HG03159 (cell line): ENCODE measurements at regions not wholly inside any gene's neighbourhood (a gene's known extent, or its start where the extent isn't known, plus 50 kb on each side); places are given as distances from the start of the nearest gene placed in this dataset.
"Not testable (repeated sequence)": the region's sequence is repeated elsewhere in the genome, so short reads cannot be mapped to it uniquely, and the experiment has no call there.

Experiments
- ATAC-seq: cut with Tn5 transposase; IDR thresholded peaks from one replicate; pipeline ENCODE4 v1.9.1; 2021; ENCODE audit warnings: mild to moderate bottlenecking, moderate library complexity; ENCODE audit not compliant: unreplicated experiment

DNA sequence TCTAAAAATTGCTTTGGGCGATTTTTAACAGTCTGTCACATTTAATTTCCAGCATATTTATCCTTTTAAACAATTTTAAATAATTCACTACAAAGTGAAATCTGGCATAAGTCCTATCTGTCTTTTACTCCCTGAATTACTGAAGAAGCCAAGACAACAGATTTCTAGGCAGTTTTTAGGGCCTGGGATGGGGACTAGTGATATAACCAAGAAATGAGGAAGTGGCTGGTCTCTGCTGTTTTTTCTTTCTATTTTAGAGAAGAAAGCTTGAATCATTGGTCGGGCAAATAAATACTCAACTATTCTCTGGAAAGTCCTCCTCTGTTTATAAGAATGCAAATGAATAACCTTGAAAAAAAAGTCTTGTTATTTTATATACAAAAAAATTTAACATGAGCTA, 79.7 kb upstream of the SSBP2 start:
- ATAC-seq = no peak

DNA sequence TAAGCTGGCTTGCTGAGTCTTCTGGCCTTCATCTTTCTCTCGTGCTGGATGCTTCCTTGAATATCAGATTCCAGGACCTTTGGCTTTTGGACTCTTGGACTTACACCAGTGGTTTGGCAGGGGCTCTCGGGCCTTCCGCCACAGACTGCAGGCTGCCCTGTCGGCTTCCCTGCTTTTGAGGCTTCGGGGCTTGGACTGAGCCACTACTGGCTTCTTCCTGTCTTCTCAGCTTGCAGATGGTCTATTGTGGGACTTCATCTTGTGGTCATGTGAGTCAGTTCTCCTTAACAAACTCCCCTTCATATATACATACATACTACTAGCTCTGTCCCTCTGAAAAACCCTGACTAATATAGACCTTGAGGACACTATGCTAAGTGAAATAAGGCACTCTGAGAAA, 78.3 kb upstream of the SSBP2 start:
- no peak for ATAC-seq

DNA sequence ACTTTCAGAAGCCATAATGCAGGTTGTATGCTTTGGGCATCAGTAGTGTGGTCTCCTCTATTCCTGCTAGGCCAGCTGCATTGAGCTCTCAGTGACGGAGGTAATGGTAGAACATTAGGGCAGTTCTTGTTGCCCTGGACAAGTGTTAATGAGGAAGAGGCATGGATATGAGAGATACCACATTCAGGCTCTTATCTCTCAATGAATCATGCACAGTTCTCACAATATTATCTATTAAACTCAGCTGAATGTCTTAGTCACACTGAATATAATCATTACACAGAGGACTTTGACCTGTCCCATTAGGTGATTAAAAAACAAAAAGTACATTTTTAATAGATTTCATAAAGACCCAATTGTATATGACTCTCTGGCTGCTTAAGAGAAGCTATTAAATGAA, 76.6 kb upstream of the SSBP2 start:
- ATAC-seq = no peak

DNA sequence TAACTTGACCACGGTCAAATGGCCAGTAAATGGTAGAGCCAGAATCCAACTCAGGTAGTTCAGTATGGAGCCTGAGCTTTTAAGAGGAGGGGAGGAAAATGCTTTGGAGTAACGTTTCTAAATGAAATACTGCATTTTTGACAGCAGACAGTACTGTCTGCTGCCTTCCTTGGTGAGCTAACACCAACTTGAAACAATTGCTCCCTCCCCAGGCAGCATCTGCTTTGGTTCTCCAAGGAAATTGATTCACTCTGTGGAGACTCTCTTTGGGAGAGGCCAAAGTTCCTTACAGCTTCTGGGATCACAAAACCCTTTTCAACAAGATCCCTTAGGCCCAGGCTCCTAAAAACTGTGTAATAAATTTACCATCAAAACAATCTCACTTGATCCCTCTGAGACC, 75.2 kb upstream of the SSBP2 start:
- ATAC-seq = no peak

DNA sequence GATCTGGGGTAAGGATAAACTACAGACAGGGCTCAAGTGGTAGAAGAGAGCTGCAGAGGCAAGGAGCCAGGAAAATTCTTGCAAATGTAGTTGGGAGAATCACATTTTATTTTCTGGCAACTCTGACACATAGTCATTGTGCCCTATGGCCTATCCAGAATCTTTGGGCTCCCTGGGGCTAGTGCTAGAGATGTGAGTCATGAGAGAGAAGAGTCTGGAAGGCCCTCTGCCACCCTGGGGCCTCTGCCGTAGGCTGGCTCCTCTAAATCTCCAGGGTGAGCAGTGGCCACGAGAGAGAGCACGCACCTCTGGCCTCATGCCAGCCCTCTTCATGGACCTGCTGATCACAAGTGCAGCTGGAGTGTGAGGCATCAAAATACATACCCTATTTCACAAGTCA, 74.3 kb upstream of the SSBP2 start:
- no peak for ATAC-seq

DNA sequence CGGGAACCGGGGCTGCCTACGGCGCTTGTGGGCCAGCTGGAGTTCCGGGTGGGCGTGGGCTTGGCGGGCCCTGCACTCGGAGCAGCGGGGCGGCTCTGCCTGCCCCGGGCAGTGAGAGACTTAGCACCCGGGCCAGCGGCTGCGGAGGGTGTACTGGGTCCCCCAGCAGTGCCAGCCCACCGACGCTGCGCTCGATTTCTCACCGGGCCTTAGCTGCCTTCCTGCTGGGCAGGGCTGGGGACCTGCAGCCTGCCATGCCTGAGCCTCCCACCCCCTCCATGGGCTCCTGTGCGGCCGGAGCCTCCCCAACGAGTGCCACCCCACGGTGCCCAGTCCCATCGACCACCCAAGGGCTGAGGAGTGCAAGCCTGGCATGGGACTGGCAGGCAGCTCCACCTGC, 72.8 kb upstream of the SSBP2 start:
- not testable (repeated sequence) for ATAC-seq

DNA sequence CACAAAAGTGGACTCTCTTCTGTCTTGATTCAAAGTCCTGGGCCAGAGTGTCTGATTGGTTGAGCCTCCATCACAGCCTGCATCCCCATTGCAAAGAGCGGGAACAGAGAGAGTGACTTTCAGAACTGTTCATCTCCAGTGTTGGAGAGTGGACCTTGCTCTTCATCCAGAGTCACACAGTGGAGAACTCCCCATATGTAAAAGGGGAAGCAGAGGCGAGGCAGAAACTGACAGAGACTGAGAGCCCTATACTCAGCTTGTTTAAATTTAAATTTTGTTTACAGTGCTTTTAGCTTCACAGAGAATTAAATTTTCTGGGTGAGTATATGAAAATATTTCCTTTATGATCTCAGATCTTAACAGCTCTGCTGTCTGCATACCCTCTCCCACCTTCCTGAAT, 70.0 kb upstream of the SSBP2 start:
- ATAC-seq = no peak

DNA sequence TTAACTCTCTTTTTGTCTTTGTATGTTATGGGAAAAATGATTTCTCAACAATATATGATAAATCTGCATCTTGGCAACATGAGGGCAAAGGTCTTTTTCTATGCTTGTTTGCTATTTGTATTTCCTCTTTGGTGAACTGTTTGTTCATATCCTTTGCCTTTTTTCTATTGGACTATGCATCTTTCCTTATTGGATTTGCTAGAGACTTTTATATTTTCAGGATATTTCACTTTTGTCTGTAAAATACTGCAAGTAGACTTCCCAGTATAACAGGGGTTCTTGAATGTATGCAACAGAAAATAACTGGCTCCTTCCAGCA, 69.4 kb upstream of the SSBP2 start:
- ATAC-seq = no peak

DNA sequence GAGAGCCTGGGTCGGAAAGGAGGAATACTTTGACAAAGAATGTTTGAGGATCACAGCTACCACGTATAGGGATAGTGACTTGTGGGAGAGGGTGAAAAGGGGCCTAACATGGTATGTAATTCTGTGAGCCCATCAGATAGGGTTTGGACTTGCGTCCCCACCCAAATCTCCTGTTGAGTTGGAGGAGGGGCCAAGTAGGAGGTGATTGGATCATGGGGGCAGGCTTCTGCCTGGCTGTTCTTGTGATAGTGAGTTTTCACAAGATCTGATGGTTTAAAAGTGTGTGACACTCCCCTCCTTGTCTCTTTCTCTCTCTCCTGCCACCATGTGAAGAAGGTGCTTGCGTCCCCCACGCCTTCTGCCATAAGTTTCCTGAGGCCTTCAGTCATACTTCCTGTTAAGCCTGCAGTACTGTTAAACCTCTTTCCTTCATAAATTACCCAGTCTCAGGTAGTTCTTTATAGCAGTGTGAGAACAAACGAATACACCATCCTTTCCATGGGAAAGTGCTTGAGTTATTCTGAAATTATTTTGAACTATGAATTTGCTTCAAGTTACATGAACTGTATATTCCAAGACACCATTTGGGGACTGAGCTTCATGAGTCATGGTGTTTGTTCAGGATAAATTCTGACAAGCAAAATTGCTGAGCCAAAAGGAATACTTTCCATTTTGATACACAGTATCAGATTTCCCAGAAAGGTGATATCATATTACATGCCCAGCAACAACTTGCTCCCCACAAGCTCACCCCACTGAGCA, 68.8 kb upstream of the SSBP2 start:
- no peak for ATAC-seq

DNA sequence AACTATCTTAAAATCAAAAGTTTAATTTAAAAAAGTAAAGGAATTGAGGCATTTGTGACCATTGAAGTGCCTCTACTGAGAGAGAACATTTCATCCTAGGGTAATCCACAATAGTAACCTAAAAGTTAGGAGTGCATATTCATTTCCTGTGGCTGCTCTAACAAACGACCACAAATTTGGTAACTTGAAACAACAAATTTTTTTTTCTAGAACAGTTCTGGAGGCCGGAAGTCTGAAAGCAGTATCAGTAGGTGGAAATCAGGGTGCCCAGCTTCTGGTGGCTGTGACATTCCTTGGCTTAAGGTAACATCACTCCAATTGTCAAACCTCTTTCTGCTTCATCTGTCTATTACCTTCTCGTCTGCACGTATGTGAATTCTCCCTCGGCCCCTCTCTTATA, 67.1 kb upstream of the SSBP2 start:
- no peak for ATAC-seq

DNA sequence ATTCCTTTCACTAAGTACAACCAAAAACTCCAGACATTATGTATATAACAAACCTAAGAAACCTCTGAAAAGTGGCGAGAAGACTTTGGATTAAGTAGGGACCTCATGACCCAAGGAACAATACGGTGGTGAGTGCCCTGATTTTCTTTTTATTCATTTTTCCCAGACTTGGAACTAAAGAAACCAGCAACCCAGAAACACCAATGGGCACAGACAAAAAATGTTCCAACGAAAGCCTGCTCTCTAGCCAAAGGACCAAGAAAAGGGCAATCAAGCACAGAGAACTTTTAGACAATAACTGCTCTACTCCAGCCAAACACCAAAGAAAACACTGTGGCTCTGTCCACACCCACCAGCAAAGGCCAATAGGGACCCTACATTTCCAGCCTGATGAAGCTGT, 66.2 kb upstream of the SSBP2 start:
- ATAC-seq = no peak

DNA sequence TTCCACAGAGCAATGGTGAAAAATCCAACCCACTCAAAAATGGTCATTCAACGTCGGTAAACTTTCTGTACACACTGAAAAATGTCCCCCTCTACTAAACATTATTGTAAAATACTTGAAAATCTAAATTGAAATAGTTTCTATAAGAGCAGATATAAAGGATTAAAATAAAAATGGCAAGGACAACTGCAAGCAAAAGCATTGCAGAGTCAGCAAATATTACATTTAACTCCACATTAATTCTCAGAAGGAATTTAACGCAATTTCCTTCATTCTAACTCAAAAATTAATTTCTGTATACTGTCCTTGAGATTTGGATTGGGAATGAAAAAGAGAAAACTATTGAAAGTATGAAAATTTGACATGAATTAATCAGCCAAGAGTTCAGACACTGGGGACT, 64.4 kb upstream of the SSBP2 start:
- no peak for ATAC-seq

DNA sequence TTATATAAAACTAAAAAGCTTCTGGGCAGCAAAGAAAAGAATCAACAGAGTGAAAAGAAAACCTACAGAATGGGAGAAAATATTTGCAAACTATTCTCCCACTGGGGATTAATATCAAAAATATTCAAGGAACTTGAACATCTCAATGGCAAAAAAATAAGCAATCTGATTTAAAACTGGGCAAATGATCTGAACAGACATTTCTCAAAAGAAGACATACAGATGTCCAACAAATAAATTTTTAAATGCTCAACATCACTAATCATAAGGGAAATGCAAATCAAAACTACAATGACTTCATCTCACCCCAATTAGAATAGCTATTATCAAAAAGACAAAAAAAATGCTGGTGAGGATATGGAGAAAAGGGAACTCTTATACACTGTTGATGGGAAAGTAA, 57.2 kb upstream of the SSBP2 start:
- no peak for ATAC-seq

DNA sequence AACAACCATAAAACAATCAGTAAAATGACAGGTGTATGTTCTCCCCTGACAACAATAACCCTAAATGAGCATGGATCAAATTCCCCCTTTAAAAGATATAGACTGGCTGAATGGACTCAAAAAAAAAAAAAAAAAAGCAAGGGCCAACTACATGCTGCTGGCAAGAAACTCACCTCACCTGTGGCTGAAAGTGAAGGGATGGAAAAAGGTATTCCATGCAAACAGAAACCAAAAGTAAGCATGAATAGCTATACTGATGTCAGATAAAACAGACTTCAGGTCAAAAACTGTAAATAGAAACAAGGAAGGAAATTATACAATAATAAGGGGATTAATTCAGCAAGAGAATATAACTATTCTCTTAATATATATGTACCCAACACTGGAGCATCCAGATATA, 54.2 kb upstream of the SSBP2 start:
- no peak for ATAC-seq

DNA sequence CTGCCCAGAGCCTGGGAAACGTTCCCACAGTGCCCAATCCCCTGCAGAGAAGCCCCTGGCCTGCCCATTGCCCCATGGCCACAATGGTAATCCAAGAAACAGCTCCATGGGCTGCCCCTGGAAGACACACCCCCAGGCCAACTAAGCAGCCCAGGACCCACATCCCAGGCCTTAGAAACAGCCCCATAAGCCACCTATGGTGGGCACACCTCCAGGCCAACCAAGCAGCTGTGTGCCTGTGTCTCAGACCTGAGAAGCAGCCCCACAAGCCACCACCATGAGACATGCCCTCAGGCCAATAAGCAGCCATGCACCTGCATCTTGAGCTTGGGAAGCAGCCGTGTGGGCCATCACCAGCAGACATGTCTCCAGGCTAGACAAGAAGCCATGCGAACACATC, 52.9 kb upstream of the SSBP2 start:
- ATAC-seq = no peak

DNA sequence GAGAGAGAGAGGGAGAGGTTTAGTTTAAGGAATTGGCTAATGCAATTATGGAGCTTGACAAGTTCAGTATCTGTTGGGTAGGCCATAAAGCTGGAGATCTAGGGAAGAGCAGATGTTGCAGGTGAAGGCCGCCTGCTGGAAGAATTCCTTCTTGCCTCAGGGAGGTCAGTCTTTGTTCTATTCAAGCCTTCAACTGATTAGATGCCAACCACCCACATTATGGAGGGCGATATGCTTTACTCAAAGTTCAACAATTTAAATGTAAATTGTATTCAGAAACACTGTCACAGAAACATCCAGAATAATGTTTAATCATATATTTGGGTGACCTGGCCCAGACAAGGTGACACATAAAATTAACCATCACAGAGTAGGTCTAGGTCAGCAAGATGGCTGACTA, 51.7 kb upstream of the SSBP2 start:
- ATAC-seq = no peak

DNA sequence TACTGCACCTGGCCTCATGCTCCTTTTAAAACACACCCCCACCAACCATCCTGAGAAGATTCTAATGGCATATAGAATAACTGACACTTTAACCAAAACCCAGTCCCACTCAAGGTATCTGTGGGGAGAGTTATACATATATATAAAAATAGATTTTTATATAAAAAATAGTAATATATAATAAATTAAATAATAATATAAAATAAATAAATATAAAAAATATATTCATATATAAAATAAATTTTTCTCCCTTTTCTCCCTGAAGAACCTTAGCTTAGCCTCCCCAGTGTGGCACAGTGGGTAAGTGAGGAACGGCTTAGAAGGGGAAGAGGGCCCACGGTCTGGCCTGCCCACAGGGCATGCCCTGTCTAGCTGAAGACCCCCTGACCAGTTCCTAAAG, 51.1 kb upstream of the SSBP2 start:
- no peak for ATAC-seq

DNA sequence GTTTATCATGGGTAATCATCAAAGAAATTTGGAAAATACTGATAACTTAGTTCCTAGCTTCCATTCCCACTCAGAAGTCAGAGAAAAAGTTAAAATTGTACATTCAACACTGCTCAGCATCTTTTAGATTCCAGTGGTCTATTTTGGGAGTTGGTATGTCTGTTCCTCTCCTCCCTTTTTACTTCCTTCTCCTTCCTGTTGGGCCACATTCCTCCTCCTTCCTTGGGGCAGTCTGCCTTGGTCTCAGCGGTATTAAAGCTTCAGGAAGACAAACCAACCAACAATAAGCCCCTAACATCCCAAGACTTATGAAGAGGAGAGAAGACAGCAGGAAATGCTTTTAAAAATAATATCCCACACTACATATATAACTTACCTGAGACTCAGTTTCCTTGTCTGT, 49.9 kb upstream of the SSBP2 start:
- ATAC-seq = no peak
